H9 (cell line): ENCODE measurements at regions not wholly inside any gene's neighbourhood (a gene's known extent, or its start where the extent isn't known, plus 50 kb on each side); places are given as distances from the start of the nearest gene placed in this dataset.
A peak's percentile ranks its signal among the peaks of the same experiment; 100 is the strongest.

Source experiments
- DNase-seq: peaks from one replicate; pipeline ENCODE4 v3.0.0-alpha.2; 2017
- H2AFZ ChIP-seq: one replicate; pipeline ENCODE4 v1.6.1; 2013; ENCODE audit warnings: mild to moderate bottlenecking, low read length, control low read depth, moderate library complexity
- H2AK5ac ChIP-seq: 2 replicates; pipeline ENCODE4 v1.6.1; 2013; ENCODE audit warnings: low read length, control low read depth, mixed read lengths; ENCODE audit not compliant: insufficient read length
- H2BK120ac ChIP-seq: one replicate; pipeline ENCODE4 v1.6.1; 2013; ENCODE audit warnings: low read depth, mild to moderate bottlenecking, low read length, control low read depth, inconsistent platforms; ENCODE audit not compliant: poor library complexity, severe bottlenecking
- H2BK12ac ChIP-seq: 2 replicates; pipeline ENCODE4 v1.6.1; 2013; ENCODE audit warnings: low read length, control low read depth, mixed read lengths, low read depth; ENCODE audit not compliant: insufficient read length
- H2BK15ac ChIP-seq: 2 replicates; pipeline ENCODE4 v1.6.1; 2013; ENCODE audit warnings: low read depth, low read length, control low read depth
- H2BK20ac ChIP-seq: one replicate; pipeline ENCODE4 v1.6.1; 2013; ENCODE audit warnings: low read depth, mild to moderate bottlenecking, low read length, control low read depth, inconsistent platforms; ENCODE audit not compliant: poor library complexity, severe bottlenecking
- H2BK5ac ChIP-seq: 2 replicates; pipeline ENCODE4 v1.6.1; 2013; ENCODE audit warnings: low read length, control low read depth, mixed read lengths; ENCODE audit not compliant: insufficient read length
- H3K14ac ChIP-seq: 2 replicates; pipeline ENCODE4 v1.6.1; 2013; ENCODE audit warnings: low read length, control low read depth; ENCODE audit not compliant: insufficient read depth
- H3K18ac ChIP-seq: 2 replicates; pipeline ENCODE4 v1.6.1; 2013; ENCODE audit warnings: low read depth, mild to moderate bottlenecking, mixed read lengths, low read length, control low read depth; ENCODE audit not compliant: insufficient read length
- H3K23ac ChIP-seq: 2 replicates; pipeline ENCODE4 v1.6.1; 2013; ENCODE audit warnings: low read length, control low read depth, mixed read lengths, low read depth; ENCODE audit not compliant: insufficient read length
- H3K23me2 ChIP-seq: 2 replicates; pipeline ENCODE4 v1.6.1; 2013; ENCODE audit warnings: low read depth, mild to moderate bottlenecking, mixed read lengths, low read length, control low read depth; ENCODE audit not compliant: insufficient read length, poor library complexity, severe bottlenecking
- H3K27ac ChIP-seq: 2 replicates; pipeline ENCODE4 v1.5.1; 2013; ENCODE audit warnings: low read length, control low read depth, mixed read lengths, low read depth; ENCODE audit not compliant: insufficient read length
- H3K27me3 ChIP-seq: 2 replicates; pipeline ENCODE4 v1.6.1; 2013; ENCODE audit warnings: low read length, control low read depth, inconsistent platforms; ENCODE audit not compliant: insufficient read depth
- H3K4ac ChIP-seq: 2 replicates; pipeline ENCODE4 v1.6.1; 2013; ENCODE audit warnings: low read depth, mild to moderate bottlenecking, control low read depth, inconsistent platforms, low read length, moderate library complexity
- H3K4me1 ChIP-seq: 2 replicates; pipeline ENCODE4 v1.6.1; 2013; ENCODE audit warnings: low read length, control low read depth, inconsistent platforms; ENCODE audit not compliant: insufficient read depth
- H3K4me2 ChIP-seq: 2 replicates; pipeline ENCODE4 v1.6.1; 2013; ENCODE audit warnings: low read length, control low read depth, mixed read lengths; ENCODE audit not compliant: insufficient read length, insufficient read depth
- H3K56ac ChIP-seq: 2 replicates; pipeline ENCODE4 v1.6.1; 2013; ENCODE audit warnings: low read depth, mild to moderate bottlenecking, mixed read lengths, low read length, control low read depth; ENCODE audit not compliant: insufficient read length
- H3K79me1 ChIP-seq: 2 replicates; pipeline ENCODE4 v1.6.1; 2013; ENCODE audit warnings: low read depth, mild to moderate bottlenecking, moderate library complexity, low read length, control low read depth, inconsistent platforms; ENCODE audit not compliant: insufficient read depth, poor library complexity, severe bottlenecking
- H3K79me2 ChIP-seq: 2 replicates; pipeline ENCODE4 v1.6.1; 2013; ENCODE audit warnings: low read length, control low read depth, inconsistent platforms; ENCODE audit not compliant: insufficient read depth
- H3K9ac ChIP-seq: 2 replicates; pipeline ENCODE4 v1.6.1; 2013; ENCODE audit warnings: low read length, control low read depth, mixed read lengths; ENCODE audit not compliant: insufficient read length; ENCODE audit errors: extremely low read depth
- H3K9me3 ChIP-seq: one replicate; pipeline ENCODE4 v1.6.1; 2013; ENCODE audit warnings: low read depth, low read length, inconsistent platforms; ENCODE audit not compliant: control insufficient read depth
- H3T11ph ChIP-seq: one replicate; pipeline ENCODE4 v1.6.1; 2013; ENCODE audit warnings: mild to moderate bottlenecking, low read length, control low read depth, inconsistent platforms
- H4K20me1 ChIP-seq: one replicate; pipeline ENCODE4 v1.6.1; 2013; ENCODE audit not compliant: control insufficient read depth, insufficient read length, insufficient read depth
- H4K5ac ChIP-seq: 2 replicates; pipeline ENCODE4 v1.6.1; 2013; ENCODE audit warnings: low read depth, mild to moderate bottlenecking, mixed read lengths, low read length, control low read depth; ENCODE audit not compliant: insufficient read length
- H4K8ac ChIP-seq: replicated peaks from 2 replicates; pipeline ENCODE4 v1.6.1; 2013; ENCODE audit warnings: low read length, control low read depth, mixed read lengths, low read depth; ENCODE audit not compliant: insufficient read length
- H4K91ac ChIP-seq: 2 replicates; pipeline ENCODE4 v1.6.1; 2013; ENCODE audit warnings: low read depth, mild to moderate bottlenecking, moderate library complexity, mixed read lengths, low read length, control low read depth; ENCODE audit not compliant: insufficient read length
- H3K27ac Mint-ChIP-seq, 3 experiments: 2 replicates in 2 of 3; 3 replicates in 1 of 3; pipeline ENCODE4 v1.8.0; 2020 to 2021; ENCODE audit warnings: mixed read lengths in 3 of 3, mild to moderate bottlenecking in 1 of 3, moderate library complexity in 1 of 3
- H3K27me3 Mint-ChIP-seq: 2 replicates; pipeline ENCODE4 v1.8.0; 2021; ENCODE audit warnings: low read depth, mild to moderate bottlenecking, moderate library complexity, mixed read lengths
- H3K36me3 Mint-ChIP-seq, 3 experiments: 2 replicates in 2 of 3; 3 replicates in 1 of 3; pipeline ENCODE4 v1.8.0; 2020 to 2021; ENCODE audit warnings: low read depth in 3 of 3, mixed read lengths in 3 of 3; ENCODE audit not compliant: insufficient read depth in 1 of 3
- H3K4me1 Mint-ChIP-seq, 2 experiments: 2 replicates each; pipeline ENCODE4 v1.8.0; 2020; ENCODE audit warnings: mixed read lengths in 2 of 2
- H3K4me3 Mint-ChIP-seq, 2 experiments: 2 replicates in 1 of 2; 3 replicates in 1 of 2; pipeline ENCODE4 v1.8.0; 2020 to 2021; ENCODE audit warnings: mild to moderate bottlenecking in 2 of 2, mixed read lengths in 2 of 2, moderate library complexity in 1 of 2
- H3K9me3 Mint-ChIP-seq, 2 experiments: 2 replicates in 1 of 2; 3 replicates in 1 of 2; pipeline ENCODE4 v1.8.0; 2020; ENCODE audit warnings: mild to moderate bottlenecking in 2 of 2, mixed read lengths in 2 of 2, moderate library complexity in 1 of 2
- CTCF ChIP-seq: fragments of 200-600 bp; sonication (generic); conservative IDR thresholded peaks from 3 replicates; pipeline ENCODE4 v1.8.0; 2021; ENCODE audit warnings: antibody characterized with exemption, mild to moderate bottlenecking
- WGBS: extraction: QIAGEN DNeasy Blood & Tissue Kit; methylation state at CpG from one replicate; pipeline ENCODE4 v1.1.7; 2013; ENCODE audit warnings: missing lambda C conversion rate, low lambda C conversion rate, mixed read lengths; ENCODE audit not compliant: insufficient read length; ENCODE audit errors: extremely low coverage; 5-methylcytosine and 5-hydroxymethylcytosine counted together

GRCh38 chr10:60646966-60647796 is 131.1 kb upstream of the CDK1 start:
- H3K79me2 ChIP-seq = no peaks in the 10 kb centered on the region
- H2BK120ac ChIP-seq = no peak overlapping the region
- H3K9ac ChIP-seq = no peak overlapping the region
- no peak overlapping the region for H4K8ac ChIP-seq
- H2AK5ac ChIP-seq = no peak overlapping the region
- no peaks in the 10 kb centered on the region for H3K23me2 ChIP-seq
- Mint-ChIP-seq H3K36me3 (no peaks in the 10 kb centered on the region; a peak in 1 of 7 replicates), H3K4me1 (peaks cover 28 to 29% of the 10 kb centered on the region in 2 experiments), H3K27me3 (no peaks in the 10 kb centered on the region), H3K4me3 (no peak overlapping the region), H3K9me3 (no peaks in the 10 kb centered on the region), H3K27ac (no peak overlapping the region)
- no peaks in the 10 kb centered on the region for H3K9me3 ChIP-seq
- no peak overlapping the region for H2BK5ac ChIP-seq
- peaks cover 7% of the 10 kb centered on the region; the same call in 1 of the 2 replicates for H3K4me1 ChIP-seq
- no peaks in the 10 kb centered on the region for H3K79me1 ChIP-seq
- no peaks in the 10 kb centered on the region for H4K20me1 ChIP-seq
- H3K4me2 ChIP-seq = no peak overlapping the region
- no CpG with 5 or more reads among the region's 6 CpGs for WGBS
- H3K18ac ChIP-seq = no peak overlapping the region
- no peak overlapping the region for H3T11ph ChIP-seq
- H3K27ac ChIP-seq = no peak overlapping the region
- H3K23ac ChIP-seq = no peak overlapping the region
- H4K91ac ChIP-seq = no peak overlapping the region
- H2BK20ac ChIP-seq = no peak overlapping the region
- no peak overlapping the region for H3K56ac ChIP-seq
- no peak for DNase-seq
- no peak overlapping the region for H3K4ac ChIP-seq
- H2BK12ac ChIP-seq = no peak overlapping the region
- peak; percentile 85 for TF ChIP-seq CTCF
- H2BK15ac ChIP-seq = no peak overlapping the region
- H2AFZ ChIP-seq = no peak overlapping the region
- H3K14ac ChIP-seq = no peak overlapping the region
- no peaks in the 10 kb centered on the region for H3K27me3 ChIP-seq
- no peak overlapping the region for H4K5ac ChIP-seq
